Activated CD8-positive, alpha-beta memory T cell treated with anti-CD3 and anti-CD28 coated beads for 1 hour (primary cell): ENCODE measurements at regions not wholly inside any gene's neighbourhood (a gene's known extent, or its start where the extent isn't known, plus 50 kb on each side); places are given as distances from the start of the nearest gene placed in this dataset.

ENCODE experiments used
- DNase-seq, 2 donors: peaks; one replicate each; pipeline ENCODE4 v3.0.0-alpha.2; 2020; ENCODE audit warnings: low read depth in 1 of 2; ENCODE audit errors: extremely low read depth in 1 of 2

DNA sequence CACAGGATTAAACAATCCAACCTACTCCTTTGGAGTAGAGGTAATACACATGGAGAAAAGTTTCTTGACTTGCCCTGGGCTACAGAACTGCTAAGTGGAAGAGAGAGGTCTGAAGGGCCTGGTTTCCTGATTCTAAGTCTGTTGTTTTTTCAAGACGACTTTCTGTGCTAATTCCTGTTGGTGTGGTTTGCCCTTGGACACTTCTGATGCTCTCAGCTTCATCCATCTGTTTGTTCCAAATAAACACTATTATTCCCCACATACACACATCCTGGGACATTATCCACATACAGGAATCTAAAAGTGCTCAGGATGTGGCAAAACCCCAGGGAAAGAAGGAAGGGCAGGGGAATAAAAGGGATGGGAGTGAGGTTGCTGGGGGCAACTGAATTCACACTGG lies 393.5 kb upstream of the TBL1XR1 start:
- no peak for DNase-seq

GRCh38 chr3:177591379-177591778 lies 394.1 kb upstream of the TBL1XR1 start:
- no peak for DNase-seq

DNA sequence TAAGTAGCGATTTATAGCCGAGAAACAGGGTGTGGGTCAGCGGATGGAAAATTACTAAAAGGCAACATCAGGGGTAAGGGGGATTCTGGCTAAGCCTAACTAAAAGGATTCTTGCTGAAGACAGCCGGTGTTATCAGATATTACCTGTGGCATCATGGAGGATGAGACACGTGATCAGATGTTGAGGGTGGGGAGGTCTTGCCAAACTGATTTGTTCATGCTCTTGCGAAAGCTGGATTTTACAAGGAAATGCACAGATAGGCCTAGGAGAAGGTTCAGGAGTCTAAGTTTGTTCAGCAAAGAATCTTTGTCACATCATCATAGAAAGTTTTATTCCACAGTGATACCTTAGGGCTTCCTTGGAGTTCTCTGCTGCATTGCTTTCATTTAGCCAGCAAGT lies 396.8 kb upstream of the TBL1XR1 start:
- no peak for DNase-seq

GRCh38 chr3:177595530-177596188 lies 398.4 kb upstream of the TBL1XR1 start:
- no peak for DNase-seq

DNA sequence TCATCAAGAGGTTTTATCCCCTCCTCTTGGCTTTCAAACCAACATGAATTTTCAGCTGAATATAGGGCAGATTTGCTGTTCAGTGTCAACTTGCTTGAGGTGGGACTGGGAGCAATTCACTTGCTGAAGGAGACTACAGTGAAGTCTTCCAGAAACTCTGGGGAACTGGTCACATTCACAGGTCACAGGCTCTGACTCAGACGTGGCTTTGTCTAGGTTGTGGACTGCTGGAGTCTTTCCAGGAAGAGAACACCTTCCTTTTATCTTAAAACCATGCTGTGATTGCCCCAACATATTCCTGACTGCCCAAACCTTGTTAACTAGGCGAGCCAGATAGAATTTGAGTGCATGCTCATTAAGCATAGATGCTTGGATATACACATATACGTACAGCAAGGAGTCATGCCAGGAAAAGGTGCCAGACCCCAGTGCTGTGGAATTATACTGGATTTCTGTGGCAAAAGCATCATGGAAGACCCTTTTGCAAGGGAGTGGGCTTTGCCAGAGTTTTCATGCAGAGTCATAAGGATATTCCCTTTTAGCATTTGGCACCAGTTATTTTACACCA lies 399.1 kb upstream of the TBL1XR1 start:
- no peak for DNase-seq

DNA sequence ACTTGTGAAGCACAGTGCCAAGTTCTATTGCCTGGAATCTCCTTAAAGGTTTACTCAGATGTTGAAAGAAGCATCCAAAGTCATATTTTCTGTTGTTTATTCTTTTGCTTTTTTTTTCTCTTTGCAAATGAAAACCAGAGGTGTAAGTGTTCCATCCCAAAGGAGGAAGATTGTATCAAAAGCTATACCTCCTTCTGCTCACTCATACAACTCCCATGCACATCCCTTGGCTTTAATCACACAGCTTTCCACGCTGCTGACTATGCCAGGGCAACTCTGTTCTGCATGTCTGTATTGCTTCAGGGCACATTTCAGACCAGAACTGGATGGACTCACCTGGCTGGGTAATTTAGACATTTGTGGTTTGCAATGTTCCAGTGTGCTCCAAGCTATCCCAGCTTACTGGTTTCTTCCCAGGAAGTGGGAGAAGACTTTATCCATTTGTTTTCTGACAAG lies 399.6 kb upstream of the TBL1XR1 start:
- DNase-seq, result no peak

- no peak for DNase-seq
These were observed 400.2 kb upstream of the TBL1XR1 start for GRCh38 chr3:177597311-177598096.

DNA sequence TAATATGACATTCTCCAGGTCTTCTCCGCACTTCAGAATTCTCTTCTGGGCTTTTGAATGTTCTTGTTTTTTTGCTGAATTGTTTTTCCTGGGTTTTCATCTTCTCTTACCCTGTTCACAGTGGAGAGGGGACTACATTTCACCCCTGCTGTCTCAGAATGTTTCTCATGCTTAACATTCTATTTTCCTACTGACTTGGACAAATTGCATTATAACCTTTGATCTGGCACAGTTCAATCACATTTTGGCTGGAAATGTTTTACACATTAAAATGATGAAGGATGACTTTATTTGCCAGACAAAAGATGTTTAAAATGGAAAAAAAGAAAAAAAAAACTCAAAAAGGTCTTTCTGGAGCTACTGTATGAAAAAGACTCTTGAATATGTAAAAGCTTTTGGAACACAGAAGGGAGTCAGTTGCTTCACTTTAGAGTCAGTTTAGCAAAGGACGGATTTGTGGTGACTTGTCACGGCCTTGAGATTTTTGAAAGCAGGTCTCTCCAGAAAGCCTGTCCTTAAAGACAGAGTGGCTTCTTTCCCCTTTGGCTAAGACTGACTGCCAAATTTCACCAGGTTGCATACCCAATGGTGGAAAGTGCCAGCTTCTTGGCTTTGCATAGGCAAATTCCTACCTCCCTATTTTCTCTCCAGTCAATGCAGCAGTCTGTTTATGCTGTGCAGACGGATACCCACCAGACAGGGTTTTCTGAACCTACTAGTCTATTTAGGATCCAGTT lies 401.0 kb upstream of the TBL1XR1 start:
- no peak for DNase-seq

- no peak for DNase-seq
These were observed 402.0 kb upstream of the TBL1XR1 start for GRCh38 chr3:177599326-177599725.

GRCh38 chr3:177599837-177600236 lies 402.6 kb upstream of the TBL1XR1 start:
- DNase-seq, result no peak

DNA sequence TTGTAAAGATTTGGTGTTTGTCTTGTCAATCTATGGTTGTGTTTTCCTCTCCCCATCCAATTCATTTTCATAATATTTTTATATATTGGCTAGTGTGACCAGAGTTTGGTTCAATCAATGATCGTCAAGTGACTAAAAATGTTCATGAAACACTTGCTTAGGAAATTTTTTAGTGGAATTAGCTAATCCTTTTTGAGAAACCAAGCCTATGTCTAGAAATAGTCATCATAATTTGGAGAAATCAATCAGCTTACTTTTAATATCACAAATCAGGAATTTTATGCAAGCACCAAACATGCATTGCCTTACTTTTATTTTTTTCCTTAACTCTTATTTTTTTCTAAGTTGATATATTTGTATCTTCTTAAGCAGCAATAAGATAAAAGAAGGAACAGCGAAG lies 403.1 kb upstream of the TBL1XR1 start:
- DNase-seq, result no peak

GRCh38 chr3:177601152-177601551 lies 403.9 kb upstream of the TBL1XR1 start:
- DNase-seq, result no peak

DNA sequence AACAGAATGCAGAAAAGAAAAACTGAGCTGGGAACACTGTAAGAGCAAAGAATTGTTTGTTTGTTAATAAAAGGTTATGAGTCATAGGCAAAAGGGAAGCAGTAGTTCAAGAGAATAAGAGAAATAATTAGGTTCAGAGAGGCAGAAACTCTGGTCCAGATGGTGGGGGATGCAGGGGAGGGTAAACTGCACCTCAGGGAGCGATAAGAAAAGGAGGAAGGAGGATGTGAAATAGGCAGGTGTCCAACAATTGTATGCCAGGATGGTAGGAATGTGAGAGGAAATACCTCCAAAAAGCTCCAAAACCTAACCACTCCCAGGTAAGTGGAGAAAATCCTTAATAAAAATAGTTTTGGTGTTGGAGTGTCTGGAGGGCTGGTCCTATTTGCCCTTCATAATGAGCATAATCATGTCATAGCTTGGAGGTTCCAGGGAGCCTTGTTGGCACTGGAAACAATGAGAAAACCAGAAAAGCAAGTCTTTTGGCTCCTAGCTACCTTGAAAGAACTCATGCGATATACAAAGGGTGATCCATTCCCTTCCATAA lies 405.4 kb upstream of the TBL1XR1 start:
- DNase-seq, result no peak

- DNase-seq, result no peak
These were observed 405.9 kb upstream of the TBL1XR1 start for GRCh38 chr3:177603148-177603603.

GRCh38 chr3:177604181-177604580 lies 406.9 kb upstream of the TBL1XR1 start:
- no peak for DNase-seq

DNA sequence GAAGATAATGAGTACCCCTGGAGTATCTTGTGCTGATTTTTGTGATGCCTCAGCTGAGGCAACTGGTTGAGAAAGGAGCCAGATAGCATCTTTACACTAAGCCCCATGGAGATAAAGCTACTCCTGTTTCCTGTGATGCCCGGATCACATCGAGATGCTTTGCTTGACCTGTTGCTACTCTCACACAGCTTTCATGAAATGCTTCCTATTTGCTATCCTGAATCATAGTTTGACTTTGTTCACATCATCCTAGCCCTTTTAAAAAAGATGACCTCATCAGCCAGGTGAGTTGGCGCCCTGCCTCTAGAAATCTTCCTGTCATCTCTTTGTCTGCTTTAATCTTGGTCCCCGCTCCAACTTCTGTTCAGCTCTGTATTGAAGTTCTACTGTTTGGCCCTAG lies 409.6 kb upstream of the TBL1XR1 start:
- no peak for DNase-seq

GRCh38 chr3:177607589-177607988 lies 410.3 kb upstream of the TBL1XR1 start:
- no peak for DNase-seq

GRCh38 chr3:177608443-177608842 lies 411.2 kb upstream of the TBL1XR1 start:
- DNase-seq, result no peak

DNA sequence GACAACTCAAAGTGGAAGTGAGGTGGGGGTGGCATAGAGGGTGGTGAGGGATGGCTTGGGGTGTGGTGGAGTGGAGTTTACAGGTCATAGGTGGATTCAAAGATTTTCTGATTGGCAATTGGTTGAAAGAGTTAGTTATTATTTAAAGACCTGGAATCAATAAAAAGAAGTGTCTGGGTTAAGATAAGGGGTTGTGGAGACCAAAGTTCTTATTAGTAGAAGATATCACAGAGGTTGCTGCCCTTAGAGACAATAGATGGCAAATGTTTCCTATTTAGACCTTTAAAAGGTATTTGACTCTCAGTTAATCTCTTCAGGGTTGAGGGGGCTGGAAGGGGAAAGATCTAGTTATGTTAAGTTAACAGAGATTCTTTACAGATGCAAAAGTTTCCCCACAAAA lies 412.3 kb upstream of the TBL1XR1 start:
- no peak for DNase-seq

DNA sequence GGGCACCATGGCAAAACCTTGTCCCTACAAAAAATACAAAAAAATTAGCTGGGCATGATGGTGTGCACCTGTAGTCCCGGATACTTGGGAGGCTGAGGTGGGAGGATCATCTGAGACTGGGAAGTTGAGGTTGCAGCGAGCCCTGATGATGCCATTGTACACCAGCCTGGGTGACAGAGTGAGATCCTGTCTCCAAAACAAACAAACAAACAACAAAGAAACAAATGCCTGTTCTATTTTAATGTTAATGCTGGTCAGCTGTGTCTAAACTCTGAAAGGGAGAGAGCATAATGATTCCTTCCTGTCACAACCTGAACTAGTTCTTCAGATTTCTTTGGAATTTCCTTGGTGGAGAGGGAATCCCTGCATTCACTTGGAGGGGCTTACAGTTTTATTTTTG lies 413.0 kb upstream of the TBL1XR1 start:
- no peak for DNase-seq
